Testis (tissue), 2 donors: ENCODE measurements at regions not wholly inside any gene's neighbourhood (a gene's known extent, or its start where the extent isn't known, plus 50 kb on each side); places are given as distances from the start of the nearest gene placed in this dataset.
A peak's percentile ranks its signal among the peaks of the same experiment; 100 is the strongest.

Experiments
- POLR2A ChIP-seq: fragments of 450-650 bp; IDR thresholded peaks from one replicate; pipeline ENCODE4 v1.6.1; 2017; ENCODE audit warnings: antibody characterized with exemption, mild to moderate bottlenecking, moderate library complexity
- TF ChIP-seq, protein P1 (sequence below), 3 experiments: fragments of 450-650 bp in 2 of 3; fragments of 200-600 bp in 1 of 3; sonication (generic) in 1 of 3; IDR thresholded peaks; one replicate each; pipeline ENCODE4 v1.5.1; 2016 to 2019; ENCODE audit warnings: antibody characterized with exemption in 3 of 3, mild to moderate bottlenecking in 2 of 3, moderate library complexity in 1 of 3

- TF ChIP-seq, protein P1, sequence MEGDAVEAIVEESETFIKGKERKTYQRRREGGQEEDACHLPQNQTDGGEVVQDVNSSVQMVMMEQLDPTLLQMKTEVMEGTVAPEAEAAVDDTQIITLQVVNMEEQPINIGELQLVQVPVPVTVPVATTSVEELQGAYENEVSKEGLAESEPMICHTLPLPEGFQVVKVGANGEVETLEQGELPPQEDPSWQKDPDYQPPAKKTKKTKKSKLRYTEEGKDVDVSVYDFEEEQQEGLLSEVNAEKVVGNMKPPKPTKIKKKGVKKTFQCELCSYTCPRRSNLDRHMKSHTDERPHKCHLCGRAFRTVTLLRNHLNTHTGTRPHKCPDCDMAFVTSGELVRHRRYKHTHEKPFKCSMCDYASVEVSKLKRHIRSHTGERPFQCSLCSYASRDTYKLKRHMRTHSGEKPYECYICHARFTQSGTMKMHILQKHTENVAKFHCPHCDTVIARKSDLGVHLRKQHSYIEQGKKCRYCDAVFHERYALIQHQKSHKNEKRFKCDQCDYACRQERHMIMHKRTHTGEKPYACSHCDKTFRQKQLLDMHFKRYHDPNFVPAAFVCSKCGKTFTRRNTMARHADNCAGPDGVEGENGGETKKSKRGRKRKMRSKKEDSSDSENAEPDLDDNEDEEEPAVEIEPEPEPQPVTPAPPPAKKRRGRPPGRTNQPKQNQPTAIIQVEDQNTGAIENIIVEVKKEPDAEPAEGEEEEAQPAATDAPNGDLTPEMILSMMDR (IDR thresholded peaks at IDR 0.05): peak in 1 of 3 experiments; percentile 46
- no peak for TF ChIP-seq POLR2A
Observed at GRCh38 chr1:18556364-18556763, 74.3 kb upstream of the PAX7 start.
